BE2C (cell line): ENCODE measurements at regions not wholly inside any gene's neighbourhood (a gene's known extent, or its start where the extent isn't known, plus 50 kb on each side); places are given as distances from the start of the nearest gene placed in this dataset.

Experiments
- DNase-seq: peaks from one replicate; pipeline ENCODE4 v3.0.0-alpha.2; 2020
- H3K27me3 ChIP-seq: fragments of 250-450 bp; sonication (Bioruptor Pico); 2 replicates; pipeline ENCODE4 v1.5.1; 2020; ENCODE audit warnings: mild to moderate bottlenecking
- H3K36me3 ChIP-seq: fragments of 250-450 bp; sonication (Bioruptor Pico); 2 replicates; pipeline ENCODE4 v1.5.1; 2020; ENCODE audit warnings: mild to moderate bottlenecking
- H3K4me1 ChIP-seq: fragments of 250-450 bp; sonication (Bioruptor Pico); 2 replicates; pipeline ENCODE4 v1.5.1; 2020
- H3K4me3 ChIP-seq: 2 replicates; pipeline ENCODE4 v1.5.1; 2011; ENCODE audit warnings: low read depth, low read length
- H3K9me3 ChIP-seq: fragments of 250-450 bp; sonication (Bioruptor Pico); 2 replicates; pipeline ENCODE4 v1.5.1; 2020
- TF ChIP-seq, protein P1 (sequence below): IDR thresholded peaks from 2 replicates; pipeline ENCODE4 v1.5.1; 2012; ENCODE audit warnings: mild to moderate bottlenecking, low read depth, low read length

DNA sequence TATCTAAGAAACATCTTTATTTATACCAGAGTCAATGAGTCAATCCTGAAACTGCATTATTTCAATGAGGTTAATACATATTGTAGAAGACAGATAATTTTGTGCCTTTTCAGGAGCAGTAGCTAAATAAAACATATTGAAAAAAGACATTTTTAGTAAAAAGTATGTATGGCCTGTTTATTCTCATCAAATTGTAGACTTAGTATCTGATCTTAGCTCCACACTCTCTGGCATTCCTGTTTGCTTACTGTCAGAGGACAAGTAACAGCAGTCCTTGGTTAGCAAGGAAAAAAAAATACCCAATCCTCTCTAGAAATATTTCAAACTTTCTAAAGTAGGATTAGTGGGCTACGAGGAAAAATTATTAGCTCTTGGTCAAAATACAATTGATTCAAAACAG, 50.5 kb upstream of the GUCY1A1 start:
- H3K4me1 ChIP-seq: peaks cover 9% of the 10 kb centered on the region
- TF ChIP-seq, protein P1, sequence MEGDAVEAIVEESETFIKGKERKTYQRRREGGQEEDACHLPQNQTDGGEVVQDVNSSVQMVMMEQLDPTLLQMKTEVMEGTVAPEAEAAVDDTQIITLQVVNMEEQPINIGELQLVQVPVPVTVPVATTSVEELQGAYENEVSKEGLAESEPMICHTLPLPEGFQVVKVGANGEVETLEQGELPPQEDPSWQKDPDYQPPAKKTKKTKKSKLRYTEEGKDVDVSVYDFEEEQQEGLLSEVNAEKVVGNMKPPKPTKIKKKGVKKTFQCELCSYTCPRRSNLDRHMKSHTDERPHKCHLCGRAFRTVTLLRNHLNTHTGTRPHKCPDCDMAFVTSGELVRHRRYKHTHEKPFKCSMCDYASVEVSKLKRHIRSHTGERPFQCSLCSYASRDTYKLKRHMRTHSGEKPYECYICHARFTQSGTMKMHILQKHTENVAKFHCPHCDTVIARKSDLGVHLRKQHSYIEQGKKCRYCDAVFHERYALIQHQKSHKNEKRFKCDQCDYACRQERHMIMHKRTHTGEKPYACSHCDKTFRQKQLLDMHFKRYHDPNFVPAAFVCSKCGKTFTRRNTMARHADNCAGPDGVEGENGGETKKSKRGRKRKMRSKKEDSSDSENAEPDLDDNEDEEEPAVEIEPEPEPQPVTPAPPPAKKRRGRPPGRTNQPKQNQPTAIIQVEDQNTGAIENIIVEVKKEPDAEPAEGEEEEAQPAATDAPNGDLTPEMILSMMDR: no peak
- no peak for DNase-seq
- no peaks in the 10 kb centered on the region for H3K36me3 ChIP-seq
- no peaks in the 10 kb centered on the region for H3K27me3 ChIP-seq
- no peak overlapping the region for H3K4me3 ChIP-seq
- H3K9me3 ChIP-seq: no peaks in the 10 kb centered on the region

DNA sequence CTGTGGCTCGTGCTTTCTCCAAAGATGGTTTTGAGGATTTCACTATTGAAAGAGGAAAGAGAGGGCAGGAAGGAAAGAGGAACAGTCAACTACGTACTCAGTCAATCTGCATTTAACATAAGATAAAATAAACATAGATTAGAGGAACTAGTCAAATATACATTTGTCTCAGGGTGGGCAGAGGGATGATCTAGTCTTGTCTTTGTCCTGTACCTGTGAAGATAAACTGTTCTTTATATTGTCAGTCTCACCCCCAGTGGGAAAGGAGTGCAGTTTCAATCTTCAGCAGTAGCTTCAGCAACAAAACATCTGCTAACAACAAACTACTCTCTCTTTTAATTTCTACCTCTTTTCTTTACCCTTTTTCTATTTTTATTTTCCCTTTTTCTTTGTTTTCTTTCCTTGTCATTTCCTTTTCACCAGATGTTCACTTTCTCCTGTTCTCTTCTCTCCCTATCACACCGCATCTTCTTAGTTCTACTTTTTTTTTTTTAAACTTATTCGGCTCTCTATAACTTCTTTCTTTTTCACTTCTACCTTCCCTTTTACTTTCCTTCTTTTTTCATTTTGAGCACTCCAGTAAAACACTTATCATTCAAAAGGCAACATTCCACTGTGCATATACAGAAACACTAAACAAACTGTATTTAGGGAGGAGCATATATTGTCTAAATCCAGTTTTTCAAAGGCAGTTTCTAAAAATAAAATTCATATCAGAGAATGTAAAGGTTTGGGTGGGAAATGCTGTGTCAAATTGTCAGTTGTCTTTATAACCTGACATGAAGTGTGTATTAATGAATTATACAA, 51.4 kb upstream of the GUCY1A1 start:
- no peaks in the 10 kb centered on the region for H3K36me3 ChIP-seq

DNA sequence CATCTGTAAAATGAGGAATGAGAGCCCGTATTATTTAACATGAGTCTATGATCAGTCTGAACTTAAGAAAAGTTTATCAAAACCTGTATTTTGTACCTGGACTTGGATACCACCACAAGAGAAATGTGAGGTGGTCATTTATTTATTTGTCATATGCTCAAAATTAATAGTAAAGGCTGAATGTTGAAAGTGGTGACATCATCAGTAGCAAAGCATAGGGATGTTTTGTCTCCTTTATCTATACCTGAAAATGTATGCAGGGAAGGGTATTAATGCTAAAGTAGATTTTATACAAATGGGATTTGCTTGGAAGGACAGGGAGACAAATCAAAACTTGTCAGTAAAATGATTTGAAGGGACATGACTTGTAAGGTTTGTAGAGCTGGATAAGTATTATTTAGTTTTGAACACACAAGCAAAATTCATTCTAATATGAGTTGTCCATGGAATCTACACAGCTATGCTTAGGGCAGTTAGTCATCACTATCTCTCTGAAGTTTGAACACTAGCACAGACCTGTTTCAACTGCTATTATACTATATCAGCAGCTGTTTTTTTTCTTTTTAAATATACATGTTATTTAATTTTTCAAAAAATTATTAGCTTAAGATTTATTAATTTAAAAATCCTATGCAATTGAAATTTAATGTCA, 52.4 kb upstream of the GUCY1A1 start:
- H3K9me3 ChIP-seq: no peaks in the 10 kb centered on the region
- TF ChIP-seq, protein P1: no peak
- no peak overlapping the region for H3K4me3 ChIP-seq
- H3K36me3 ChIP-seq: no peaks in the 10 kb centered on the region
- peaks cover 9% of the 10 kb centered on the region for H3K4me1 ChIP-seq
- DNase-seq: no peak
- H3K27me3 ChIP-seq: no peaks in the 10 kb centered on the region

More for the DNA sequence above, 51.4 kb upstream of the GUCY1A1 start:
- H3K27me3 ChIP-seq: no peaks in the 10 kb centered on the region
- peaks cover 9% of the 10 kb centered on the region for H3K4me1 ChIP-seq
- no peak for DNase-seq
- no peaks in the 10 kb centered on the region for H3K9me3 ChIP-seq
- TF ChIP-seq, protein P1: no peak
- H3K4me3 ChIP-seq: no peak overlapping the region

DNA sequence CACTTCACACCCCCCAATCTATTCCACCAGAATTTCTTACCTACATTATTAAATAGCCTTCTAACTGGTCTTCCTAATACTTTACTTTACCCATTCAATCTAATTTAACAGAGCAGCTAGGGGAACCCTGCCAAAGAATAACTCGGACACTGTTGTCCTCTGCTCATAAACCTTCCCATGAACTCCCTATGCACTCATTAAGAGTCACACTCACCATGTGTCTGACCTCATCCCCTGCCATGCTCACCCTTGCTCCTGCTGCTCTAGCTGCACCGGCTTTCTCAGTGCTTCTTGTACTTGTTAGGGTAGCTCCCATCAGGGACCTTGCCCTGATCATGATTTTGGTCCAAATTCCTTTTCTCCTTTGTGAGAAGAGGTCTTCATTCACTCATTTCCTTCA, 54.6 kb upstream of the GUCY1A1 start:
- Histone ChIP-seq H3K4me1 (peaks cover 9% of the 10 kb centered on the region), H3K36me3 (no peaks in the 10 kb centered on the region), H3K4me3 (no peak overlapping the region), H3K27me3 (no peaks in the 10 kb centered on the region), H3K9me3 (no peaks in the 10 kb centered on the region)
- no peak for DNase-seq
- TF ChIP-seq, protein P1: no peak

DNA sequence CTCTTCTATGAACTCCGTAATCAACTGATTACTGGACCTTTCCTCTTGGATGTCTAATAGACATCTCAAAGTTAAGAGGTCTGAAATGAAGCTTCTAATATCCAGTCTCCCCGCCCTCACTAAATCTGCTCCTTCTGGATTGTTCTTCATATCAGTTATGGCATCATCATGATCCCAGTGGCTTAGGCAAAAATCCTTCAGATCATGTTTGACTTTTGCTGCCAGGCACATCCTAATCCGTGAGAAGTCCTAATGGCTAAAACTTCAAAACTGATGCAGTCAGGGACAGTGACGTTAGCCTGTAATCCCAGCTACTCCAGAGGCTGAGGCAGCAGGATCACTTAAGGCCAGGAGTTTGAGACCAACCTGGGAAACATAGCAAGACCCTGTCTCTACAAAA, 55.1 kb upstream of the GUCY1A1 start:
- Histone ChIP-seq H3K36me3 (no peaks in the 10 kb centered on the region), H3K9me3 (no peaks in the 10 kb centered on the region), H3K4me3 (no peak overlapping the region), H3K27me3 (no peaks in the 10 kb centered on the region), H3K4me1 (peaks cover 9% of the 10 kb centered on the region)
- TF ChIP-seq, protein P1: no peak
- no peak for DNase-seq

DNA sequence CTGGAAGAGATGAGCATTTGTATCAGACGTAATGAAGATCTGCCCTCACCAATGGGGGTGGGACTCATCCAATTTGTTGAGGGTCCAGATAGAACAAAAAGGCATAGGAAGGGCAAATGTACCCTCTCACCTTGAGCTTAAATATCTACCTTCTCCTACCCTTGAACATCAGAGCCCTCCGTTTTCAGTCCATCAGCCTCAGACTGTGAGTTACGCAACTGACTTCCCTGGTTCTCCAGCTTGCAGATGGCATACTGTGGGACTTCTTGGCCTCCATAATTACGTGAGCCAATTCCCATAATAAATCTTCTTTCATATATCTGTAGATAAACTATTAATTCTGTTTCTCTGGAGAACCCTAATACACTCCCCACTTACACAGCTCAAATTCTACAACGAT, 56.5 kb upstream of the GUCY1A1 start:
- no peaks in the 10 kb centered on the region for H3K27me3 ChIP-seq
- no peak for DNase-seq
- TF ChIP-seq, protein P1: no peak
- H3K4me3 ChIP-seq: no peak overlapping the region
- no peaks in the 10 kb centered on the region for H3K36me3 ChIP-seq
- peaks cover 9% of the 10 kb centered on the region for H3K4me1 ChIP-seq
- H3K9me3 ChIP-seq: no peaks in the 10 kb centered on the region
